Right renal pelvis (tissue), 4 donors: ENCODE measurements at regions not wholly inside any gene's neighbourhood (a gene's known extent, or its start where the extent isn't known, plus 50 kb on each side); places are given as distances from the start of the nearest gene placed in this dataset.

Source experiments
- DNase-seq, 4 donors: peaks; one replicate each; pipeline ENCODE4 v3.0.0-alpha.2; 2013; ENCODE audit warnings: low read depth in 4 of 4, low spot score in 3 of 4, missing footprints in 1 of 4

GRCh38 chr16:5903153-5903552, 805.6 kb upstream of the EEF2KMT start:
- DNase-seq, result peak in 1 of 4 donors; percentile 39

- no peak for DNase-seq
Measured at GRCh38 chr16:5900046-5900445, 802.5 kb upstream of the EEF2KMT start.

- peak in 1 of 4 donors; percentile 3 for DNase-seq
Measured at GRCh38 chr16:5895976-5896375, 798.4 kb upstream of the EEF2KMT start.

- no peak for DNase-seq
Measured at GRCh38 chr16:5895137-5895536, 797.5 kb upstream of the EEF2KMT start.

- no peak for DNase-seq
Measured at GRCh38 chr16:5891296-5891695, 793.7 kb upstream of the EEF2KMT start.

GRCh38 chr16:5885521-5885920, 787.9 kb upstream of the EEF2KMT start:
- no peak for DNase-seq

- no peak for DNase-seq
Measured at GRCh38 chr16:5884996-5885395, 787.4 kb upstream of the EEF2KMT start.

GRCh38 chr16:5884339-5884738, 786.7 kb upstream of the EEF2KMT start:
- DNase-seq, result no peak

GRCh38 chr16:5882087-5882640, 784.6 kb upstream of the EEF2KMT start:
- no peak for DNase-seq

- no peak for DNase-seq
Measured at GRCh38 chr16:5875416-5875815, 777.8 kb upstream of the EEF2KMT start.

- no peak for DNase-seq
Measured at GRCh38 chr16:5874899-5875298, 777.3 kb upstream of the EEF2KMT start.

- DNase-seq, result no peak
Measured at GRCh38 chr16:5873221-5873620, 775.6 kb upstream of the EEF2KMT start.

GRCh38 chr16:5870886-5871691, 773.5 kb upstream of the EEF2KMT start:
- no peak for DNase-seq

GRCh38 chr16:5867250-5867649, 769.7 kb upstream of the EEF2KMT start:
- DNase-seq, result no peak

GRCh38 chr16:5865236-5865635, 767.6 kb upstream of the EEF2KMT start:
- peak in 3 of 4 donors; percentile 14 to 39 (median 31) for DNase-seq

- DNase-seq, result no peak
Measured at GRCh38 chr16:5863071-5863606, 765.5 kb upstream of the EEF2KMT start.

GRCh38 chr16:5862103-5862840, 764.7 kb upstream of the EEF2KMT start:
- no peak for DNase-seq

- no peak for DNase-seq
Measured at GRCh38 chr16:5861241-5861640, 763.6 kb upstream of the EEF2KMT start.

GRCh38 chr16:5858180-5858579, 760.6 kb upstream of the EEF2KMT start:
- DNase-seq, result no peak

- DNase-seq, result no peak
Measured at GRCh38 chr16:5854027-5854426, 756.4 kb upstream of the EEF2KMT start.

GRCh38 chr16:5852151-5852550, 754.6 kb upstream of the EEF2KMT start:
- DNase-seq, result no peak
